ENCODE measurements at regions not wholly inside any gene's neighbourhood (a gene's known extent, or its start where the extent isn't known, plus 50 kb on each side); places are given as distances from the start of the nearest gene placed in this dataset.

DNA sequence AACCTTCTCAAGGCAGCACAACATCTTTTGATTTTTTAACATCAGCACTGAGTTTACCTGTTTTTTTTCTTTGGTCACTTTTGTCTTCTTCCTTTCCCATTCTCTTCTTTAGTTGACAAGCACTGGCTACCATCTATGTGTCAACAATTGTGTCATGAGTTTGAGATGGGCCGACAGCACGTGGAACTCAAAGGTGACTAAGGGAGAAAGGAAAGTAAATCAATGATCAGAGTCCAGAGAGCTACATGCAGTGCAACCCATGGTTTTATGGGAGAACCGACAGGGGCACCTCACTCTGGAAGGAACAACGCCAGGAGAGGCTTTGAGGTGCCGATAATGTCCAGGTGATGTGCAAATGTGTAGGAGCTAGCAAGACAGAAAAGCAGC, 755.5 kb downstream of the RNF144A start:
- H3K4me3 ChIP-seq (ENCODE audit: low read depth, low read length), result no peak overlapping the region
- Mint-ChIP-seq H3K9me3 (ENCODE audit: unreplicated experiment) (peaks cover 16% of the 10 kb centered on the region), H3K27me3 (ENCODE audit: insufficient read depth, unreplicated experiment) (no peaks in the 10 kb centered on the region), H3K4me3 (ENCODE audit: unreplicated experiment) (no peak overlapping the region), H3K36me3 (ENCODE audit: insufficient read depth, unreplicated experiment) (no peaks in the 10 kb centered on the region), H3K27ac (ENCODE audit: unreplicated experiment) (no peak overlapping the region), H3K4me1 (ENCODE audit: low read depth, unreplicated experiment) (peaks cover 13% of the 10 kb centered on the region)
- ChIA-PET CTCF (no interaction called here), POLR2A (no interaction called here)
- H3K4me1 ChIP-seq, result no peaks in the 10 kb centered on the region
- TF ChIP-seq, protein P1, sequence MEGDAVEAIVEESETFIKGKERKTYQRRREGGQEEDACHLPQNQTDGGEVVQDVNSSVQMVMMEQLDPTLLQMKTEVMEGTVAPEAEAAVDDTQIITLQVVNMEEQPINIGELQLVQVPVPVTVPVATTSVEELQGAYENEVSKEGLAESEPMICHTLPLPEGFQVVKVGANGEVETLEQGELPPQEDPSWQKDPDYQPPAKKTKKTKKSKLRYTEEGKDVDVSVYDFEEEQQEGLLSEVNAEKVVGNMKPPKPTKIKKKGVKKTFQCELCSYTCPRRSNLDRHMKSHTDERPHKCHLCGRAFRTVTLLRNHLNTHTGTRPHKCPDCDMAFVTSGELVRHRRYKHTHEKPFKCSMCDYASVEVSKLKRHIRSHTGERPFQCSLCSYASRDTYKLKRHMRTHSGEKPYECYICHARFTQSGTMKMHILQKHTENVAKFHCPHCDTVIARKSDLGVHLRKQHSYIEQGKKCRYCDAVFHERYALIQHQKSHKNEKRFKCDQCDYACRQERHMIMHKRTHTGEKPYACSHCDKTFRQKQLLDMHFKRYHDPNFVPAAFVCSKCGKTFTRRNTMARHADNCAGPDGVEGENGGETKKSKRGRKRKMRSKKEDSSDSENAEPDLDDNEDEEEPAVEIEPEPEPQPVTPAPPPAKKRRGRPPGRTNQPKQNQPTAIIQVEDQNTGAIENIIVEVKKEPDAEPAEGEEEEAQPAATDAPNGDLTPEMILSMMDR (IDR thresholded peaks at IDR 0.05; ENCODE audit: insufficient read depth in 1 of 2, low read depth in 1 of 2, low read length in 1 of 2, severe bottlenecking in 1 of 2, unreplicated experiment in 1 of 2), result no peak
- intact Hi-C loops (cut with micrococcal nuclease; ENCODE audit: unreplicated experiment), result loop anchor here (1.0 to 10.0 kb wide), 2 partner anchors 158 to 245 kb away; no protein-coding TSS in a partner anchor
- DNase-seq, result no peak
- no peaks in the 10 kb centered on the region for H3K27me3 ChIP-seq (replicated peaks; ENCODE audit: control insufficient read depth, insufficient read depth, low read length)
- H3K9me3 ChIP-seq, result no peaks in the 10 kb centered on the region
- H3K36me3 ChIP-seq (ENCODE audit: control insufficient read depth, insufficient read depth, low read length), result no peaks in the 10 kb centered on the region
- BruUV-seq (replicated peaks), result no TSS peak

DNA sequence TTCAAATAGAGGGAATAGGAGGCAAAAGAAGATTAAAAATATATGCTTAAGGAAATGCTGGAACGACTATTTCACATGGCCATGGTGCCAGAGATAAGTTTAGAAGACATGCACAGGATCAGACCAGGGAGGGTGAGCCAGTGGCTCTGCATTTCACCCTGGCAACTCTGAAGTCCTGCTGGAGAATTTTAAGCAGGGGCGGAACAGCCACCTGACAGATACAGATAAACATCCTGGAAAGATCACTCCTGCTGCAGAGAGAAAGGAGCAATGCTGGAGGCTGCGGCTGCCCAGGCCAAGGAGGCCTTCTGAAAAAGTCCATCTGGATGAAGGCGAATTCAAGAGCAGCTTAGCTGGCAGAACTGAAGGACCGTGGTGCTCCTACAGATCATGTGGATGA, 755.9 kb downstream of the RNF144A start:
- H3K27ac Mint-ChIP-seq (ENCODE audit: unreplicated experiment), result no peak overlapping the region
- no peaks in the 10 kb centered on the region for H3K36me3 ChIP-seq (ENCODE audit: control insufficient read depth, insufficient read depth, low read length)
- TF ChIP-seq, protein P1 (IDR thresholded peaks at IDR 0.05; ENCODE audit: insufficient read depth in 1 of 2, low read depth in 1 of 2, low read length in 1 of 2, severe bottlenecking in 1 of 2, unreplicated experiment in 1 of 2), result no peak
- CTCF ChIA-PET, result no interaction called here
- no peaks in the 10 kb centered on the region for H3K36me3 Mint-ChIP-seq (ENCODE audit: insufficient read depth, unreplicated experiment)
- H3K9me3 Mint-ChIP-seq (ENCODE audit: unreplicated experiment), result peaks cover 18% of the 10 kb centered on the region
- no peak overlapping the region for H3K4me3 Mint-ChIP-seq (ENCODE audit: unreplicated experiment)
- H3K9me3 ChIP-seq, result no peaks in the 10 kb centered on the region
- no peaks in the 10 kb centered on the region for H3K4me1 ChIP-seq
- DNase-seq, result no peak
- no peak overlapping the region for H3K4me3 ChIP-seq (ENCODE audit: low read depth, low read length)
- intact Hi-C loops (cut with micrococcal nuclease; ENCODE audit: unreplicated experiment), result loop anchor here (10.0 kb wide), 1 partner anchor 158 kb away; no protein-coding TSS in a partner anchor
- peaks cover 13% of the 10 kb centered on the region for H3K4me1 Mint-ChIP-seq (ENCODE audit: low read depth, unreplicated experiment)
- no peaks in the 10 kb centered on the region for H3K27me3 ChIP-seq (replicated peaks; ENCODE audit: control insufficient read depth, insufficient read depth, low read length)
- no peaks in the 10 kb centered on the region for H3K27me3 Mint-ChIP-seq (ENCODE audit: insufficient read depth, unreplicated experiment)
- POLR2A ChIA-PET, result no interaction called here
- BruUV-seq (replicated peaks), result no TSS peak

DNA sequence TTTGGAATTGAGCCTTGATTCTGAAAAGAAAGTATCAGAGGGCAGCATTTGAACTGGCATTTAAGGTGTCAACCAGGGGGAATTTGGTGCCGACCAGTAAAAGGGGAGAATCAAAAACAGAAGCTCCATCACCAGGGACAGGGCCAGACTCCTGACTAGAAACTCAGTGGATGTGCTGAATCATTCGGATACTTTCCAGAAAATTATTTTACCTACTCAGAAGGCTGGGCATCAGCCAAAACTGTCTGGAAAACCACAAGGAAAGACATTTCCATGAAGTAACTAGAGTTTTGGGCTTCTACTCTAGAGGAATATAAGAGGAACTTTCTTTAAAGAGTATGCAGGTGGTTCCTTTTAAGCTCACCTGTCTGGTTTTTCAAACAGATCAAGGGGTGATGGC, 756.6 kb downstream of the RNF144A start:
- Mint-ChIP-seq H3K27me3 (ENCODE audit: insufficient read depth, unreplicated experiment) (no peaks in the 10 kb centered on the region), H3K27ac (ENCODE audit: unreplicated experiment) (no peak overlapping the region), H3K4me3 (ENCODE audit: unreplicated experiment) (no peak overlapping the region), H3K36me3 (ENCODE audit: insufficient read depth, unreplicated experiment) (peaks cover 4% of the 10 kb centered on the region), H3K4me1 (ENCODE audit: low read depth, unreplicated experiment) (peaks cover 13% of the 10 kb centered on the region), H3K9me3 (ENCODE audit: unreplicated experiment) (peaks cover 24% of the 10 kb centered on the region)
- TF ChIP-seq, protein P1 (IDR thresholded peaks at IDR 0.05; ENCODE audit: insufficient read depth in 1 of 2, low read depth in 1 of 2, low read length in 1 of 2, severe bottlenecking in 1 of 2, unreplicated experiment in 1 of 2), result no peak
- H3K9me3 ChIP-seq, result no peaks in the 10 kb centered on the region
- intact Hi-C loops (cut with micrococcal nuclease; ENCODE audit: unreplicated experiment), result loop anchor here (10.0 kb wide), 1 partner anchor 159 kb away; no protein-coding TSS in a partner anchor
- no peaks in the 10 kb centered on the region for H3K4me1 ChIP-seq
- H3K36me3 ChIP-seq (ENCODE audit: control insufficient read depth, insufficient read depth, low read length), result no peaks in the 10 kb centered on the region
- H3K4me3 ChIP-seq (ENCODE audit: low read depth, low read length), result no peak overlapping the region
- POLR2A ChIA-PET, result no interaction called here
- H3K27me3 ChIP-seq (replicated peaks; ENCODE audit: control insufficient read depth, insufficient read depth, low read length), result no peaks in the 10 kb centered on the region
- CTCF ChIA-PET, result no interaction called here
- BruUV-seq (replicated peaks), result no TSS peak
- no peak for DNase-seq

All from Caco-2 (cell line).